ENCODE measurements at regions not wholly inside any gene's neighbourhood (a gene's known extent, or its start where the extent isn't known, plus 50 kb on each side); places are given as distances from the start of the nearest gene placed in this dataset.

DNA sequence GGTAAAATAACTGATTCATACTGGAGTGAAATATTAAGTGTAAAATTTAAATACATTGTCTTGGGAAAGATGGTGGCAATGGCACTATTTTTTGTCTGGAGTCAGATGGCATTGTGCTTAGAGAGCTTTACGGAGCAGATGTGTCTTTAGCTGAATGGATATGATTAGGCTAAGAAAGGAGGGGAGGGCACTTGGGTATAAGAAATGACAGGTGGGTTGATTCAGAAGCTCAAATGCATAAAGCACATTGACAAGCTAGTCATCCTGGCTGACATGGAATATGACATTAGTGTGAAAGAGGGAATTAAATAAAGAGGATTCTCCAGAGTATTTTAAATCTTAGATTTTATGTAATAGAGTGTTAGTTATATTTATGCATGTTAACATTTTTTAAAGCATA lies 570.1 kb upstream of the CBLB start:
- Mint-ChIP-seq H3K27ac (no peak overlapping the region), H3K4me3 (no peak overlapping the region), H3K36me3 (ENCODE audit: low read depth) (no peaks in the 10 kb centered on the region), H3K9me3 (no peaks in the 10 kb centered on the region), H3K4me1 (peaks cover 3% of the 10 kb centered on the region; the same call in 2 of the 3 replicates), H3K27me3 (ENCODE audit: insufficient read depth, low read depth, poor library complexity) (no peaks in the 10 kb centered on the region)
- H3K4me2 ChIP-seq: no peak overlapping the region
- H4K20me1 ChIP-seq (replicated peaks; ENCODE audit: insufficient read depth): no peaks in the 10 kb centered on the region
- H3K27ac ChIP-seq (ENCODE audit: low read depth): no peak overlapping the region
- H3K36me3 ChIP-seq (ENCODE audit: insufficient read depth): no peaks in the 10 kb centered on the region
- H2AFZ ChIP-seq: no peak overlapping the region
- H3K79me2 ChIP-seq (replicated peaks; ENCODE audit: insufficient read depth): no peaks in the 10 kb centered on the region
- TF ChIP-seq NANOG (IDR thresholded peaks at IDR 0.05; ENCODE audit: borderline replicate concordance) (no peak), STAT1 (IDR thresholded peaks at IDR 0.05; ENCODE audit: unreplicated experiment) (no peak), CREB1 (CRISPR knock-in tag; IDR thresholded peaks at IDR 0.05; ENCODE audit: low read depth) (no peak), EZH2phosphoT487 (IDR thresholded peaks at IDR 0.05; ENCODE audit: unreplicated experiment) (no peak), EZH2 (IDR thresholded peaks at IDR 0.05; ENCODE audit: low read depth, unreplicated experiment) (no peak), JUNB (IDR thresholded peaks at IDR 0.05; ENCODE audit: unreplicated experiment) (no peak), ZNF462 (CRISPR knock-in tag; IDR thresholded peaks at IDR 0.05) (no peak)
- TF ChIP-seq, protein P1, sequence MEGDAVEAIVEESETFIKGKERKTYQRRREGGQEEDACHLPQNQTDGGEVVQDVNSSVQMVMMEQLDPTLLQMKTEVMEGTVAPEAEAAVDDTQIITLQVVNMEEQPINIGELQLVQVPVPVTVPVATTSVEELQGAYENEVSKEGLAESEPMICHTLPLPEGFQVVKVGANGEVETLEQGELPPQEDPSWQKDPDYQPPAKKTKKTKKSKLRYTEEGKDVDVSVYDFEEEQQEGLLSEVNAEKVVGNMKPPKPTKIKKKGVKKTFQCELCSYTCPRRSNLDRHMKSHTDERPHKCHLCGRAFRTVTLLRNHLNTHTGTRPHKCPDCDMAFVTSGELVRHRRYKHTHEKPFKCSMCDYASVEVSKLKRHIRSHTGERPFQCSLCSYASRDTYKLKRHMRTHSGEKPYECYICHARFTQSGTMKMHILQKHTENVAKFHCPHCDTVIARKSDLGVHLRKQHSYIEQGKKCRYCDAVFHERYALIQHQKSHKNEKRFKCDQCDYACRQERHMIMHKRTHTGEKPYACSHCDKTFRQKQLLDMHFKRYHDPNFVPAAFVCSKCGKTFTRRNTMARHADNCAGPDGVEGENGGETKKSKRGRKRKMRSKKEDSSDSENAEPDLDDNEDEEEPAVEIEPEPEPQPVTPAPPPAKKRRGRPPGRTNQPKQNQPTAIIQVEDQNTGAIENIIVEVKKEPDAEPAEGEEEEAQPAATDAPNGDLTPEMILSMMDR (conservative IDR thresholded peaks at IDR 0.05; ENCODE audit: low read depth in 2 of 2): no peak
- peaks cover 9% of the 10 kb centered on the region; the same call in 1 of the 2 replicates for H3K4me1 ChIP-seq (ENCODE audit: insufficient read depth)
- H3K27me3 ChIP-seq (ENCODE audit: insufficient read depth): no peaks in the 10 kb centered on the region
- ATAC-seq: no peak
- no peaks in the 10 kb centered on the region for H3K9me2 ChIP-seq (ENCODE audit: insufficient read depth)
- DNase-seq (ENCODE audit: low spot score): no peak
- no peak overlapping the region for H3K4me3 ChIP-seq
- no peaks in the 10 kb centered on the region for H3F3A ChIP-seq (replicated peaks; ENCODE audit: low read depth)

Data from GM23338 (cell line).